B cell (primary cell): ENCODE measurements at regions not wholly inside any gene's neighbourhood (a gene's known extent, or its start where the extent isn't known, plus 50 kb on each side); places are given as distances from the start of the nearest gene placed in this dataset.

Source experiments
- EZH2 ChIP-seq: IDR thresholded peaks from 2 replicates; pipeline ENCODE4 v1.6.1; 2012; ENCODE audit warnings: borderline replicate concordance, low read depth, mild to moderate bottlenecking, moderate library complexity, low read length; ENCODE audit not compliant: insufficient read depth, poor library complexity, severe bottlenecking
- TF ChIP-seq, protein P1 (sequence below): fragments of 200-600 bp; IDR thresholded peaks from one replicate; pipeline ENCODE4 v1.8.0; 2022; ENCODE audit warnings: antibody characterized with exemption, mild to moderate bottlenecking

- TF ChIP-seq, protein P1, sequence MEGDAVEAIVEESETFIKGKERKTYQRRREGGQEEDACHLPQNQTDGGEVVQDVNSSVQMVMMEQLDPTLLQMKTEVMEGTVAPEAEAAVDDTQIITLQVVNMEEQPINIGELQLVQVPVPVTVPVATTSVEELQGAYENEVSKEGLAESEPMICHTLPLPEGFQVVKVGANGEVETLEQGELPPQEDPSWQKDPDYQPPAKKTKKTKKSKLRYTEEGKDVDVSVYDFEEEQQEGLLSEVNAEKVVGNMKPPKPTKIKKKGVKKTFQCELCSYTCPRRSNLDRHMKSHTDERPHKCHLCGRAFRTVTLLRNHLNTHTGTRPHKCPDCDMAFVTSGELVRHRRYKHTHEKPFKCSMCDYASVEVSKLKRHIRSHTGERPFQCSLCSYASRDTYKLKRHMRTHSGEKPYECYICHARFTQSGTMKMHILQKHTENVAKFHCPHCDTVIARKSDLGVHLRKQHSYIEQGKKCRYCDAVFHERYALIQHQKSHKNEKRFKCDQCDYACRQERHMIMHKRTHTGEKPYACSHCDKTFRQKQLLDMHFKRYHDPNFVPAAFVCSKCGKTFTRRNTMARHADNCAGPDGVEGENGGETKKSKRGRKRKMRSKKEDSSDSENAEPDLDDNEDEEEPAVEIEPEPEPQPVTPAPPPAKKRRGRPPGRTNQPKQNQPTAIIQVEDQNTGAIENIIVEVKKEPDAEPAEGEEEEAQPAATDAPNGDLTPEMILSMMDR: no peak
- TF ChIP-seq EZH2: no peak
These were observed 58.0 kb upstream of the FAM20A start for GRCh38 chr17:68658999-68659780.
